ENCODE measurements at regions not wholly inside any gene's neighbourhood (a gene's known extent, or its start where the extent isn't known, plus 50 kb on each side); places are given as distances from the start of the nearest gene placed in this dataset.

- Mint-ChIP-seq H3K4me3 (no peak overlapping the region), H3K36me3 (ENCODE audit: low read depth) (no peaks in the 10 kb centered on the region), H3K4me1 (no peaks in the 10 kb centered on the region), H3K27ac (no peak overlapping the region), H3K9me3 (no peaks in the 10 kb centered on the region), H3K27me3 (no peaks in the 10 kb centered on the region)
- no peak for DNase-seq
- intact Hi-C loops (cut with micrococcal nuclease): no loop called here
Observed at GRCh38 chr10:106520698-106521097, 643.8 kb downstream of the SORCS1 start.

- intact Hi-C loops (cut with micrococcal nuclease): no loop called here
- no peak for DNase-seq
- H3K36me3 Mint-ChIP-seq (ENCODE audit: low read depth): no peaks in the 10 kb centered on the region
- no peaks in the 10 kb centered on the region for H3K9me3 Mint-ChIP-seq
- H3K4me1 Mint-ChIP-seq: no peaks in the 10 kb centered on the region
- H3K27ac Mint-ChIP-seq: no peak overlapping the region
- H3K4me3 Mint-ChIP-seq: no peak overlapping the region
- H3K27me3 Mint-ChIP-seq: no peaks in the 10 kb centered on the region
Observed at GRCh38 chr10:106519376-106520030, 645.0 kb downstream of the SORCS1 start.

- no peaks in the 10 kb centered on the region for H3K27me3 Mint-ChIP-seq
- no peak for DNase-seq
- no peaks in the 10 kb centered on the region for H3K4me1 Mint-ChIP-seq
- H3K4me3 Mint-ChIP-seq: no peak overlapping the region
- intact Hi-C loops (cut with micrococcal nuclease): no loop called here
- no peak overlapping the region for H3K27ac Mint-ChIP-seq
- no peaks in the 10 kb centered on the region for H3K36me3 Mint-ChIP-seq (ENCODE audit: low read depth)
- H3K9me3 Mint-ChIP-seq: no peaks in the 10 kb centered on the region
Observed at GRCh38 chr10:106515206-106515790, 649.2 kb downstream of the SORCS1 start.

GRCh38 chr10:106513352-106513771, 651.1 kb downstream of the SORCS1 start:
- DNase-seq: no peak
- Mint-ChIP-seq H3K27me3 (no peaks in the 10 kb centered on the region), H3K9me3 (no peaks in the 10 kb centered on the region), H3K36me3 (ENCODE audit: low read depth) (no peaks in the 10 kb centered on the region), H3K4me1 (no peaks in the 10 kb centered on the region), H3K27ac (no peak overlapping the region), H3K4me3 (no peak overlapping the region)
- intact Hi-C loops (cut with micrococcal nuclease): no loop called here

GRCh38 chr10:106511917-106512316, 652.6 kb downstream of the SORCS1 start:
- no peaks in the 10 kb centered on the region for H3K36me3 Mint-ChIP-seq (ENCODE audit: low read depth)
- H3K4me3 Mint-ChIP-seq: no peak overlapping the region
- intact Hi-C loops (cut with micrococcal nuclease): no loop called here
- H3K9me3 Mint-ChIP-seq: no peaks in the 10 kb centered on the region
- no peak for DNase-seq
- H3K27me3 Mint-ChIP-seq: no peaks in the 10 kb centered on the region
- H3K27ac Mint-ChIP-seq: no peak overlapping the region
- H3K4me1 Mint-ChIP-seq: no peaks in the 10 kb centered on the region

- H3K27me3 Mint-ChIP-seq: no peaks in the 10 kb centered on the region
- intact Hi-C loops (cut with micrococcal nuclease): no loop called here
- H3K4me3 Mint-ChIP-seq: no peak overlapping the region
- no peaks in the 10 kb centered on the region for H3K36me3 Mint-ChIP-seq (ENCODE audit: low read depth)
- H3K27ac Mint-ChIP-seq: no peak overlapping the region
- DNase-seq: no peak
- no peaks in the 10 kb centered on the region for H3K9me3 Mint-ChIP-seq
- no peaks in the 10 kb centered on the region for H3K4me1 Mint-ChIP-seq
Observed at GRCh38 chr10:106508950-106509349, 655.6 kb downstream of the SORCS1 start.

- no peaks in the 10 kb centered on the region for H3K4me1 Mint-ChIP-seq
- intact Hi-C loops (cut with micrococcal nuclease): no loop called here
- H3K27ac Mint-ChIP-seq: no peak overlapping the region
- DNase-seq: no peak
- H3K4me3 Mint-ChIP-seq: no peak overlapping the region
- H3K36me3 Mint-ChIP-seq (ENCODE audit: low read depth): no peaks in the 10 kb centered on the region
- no peaks in the 10 kb centered on the region for H3K27me3 Mint-ChIP-seq
- no peaks in the 10 kb centered on the region for H3K9me3 Mint-ChIP-seq
Observed at GRCh38 chr10:106506526-106507283, 657.8 kb downstream of the SORCS1 start.

GRCh38 chr10:106504536-106504935, 660.0 kb downstream of the SORCS1 start:
- Mint-ChIP-seq H3K27me3 (no peaks in the 10 kb centered on the region), H3K4me3 (no peak overlapping the region), H3K9me3 (no peaks in the 10 kb centered on the region), H3K36me3 (ENCODE audit: low read depth) (no peaks in the 10 kb centered on the region), H3K27ac (no peak overlapping the region), H3K4me1 (no peaks in the 10 kb centered on the region)
- intact Hi-C loops (cut with micrococcal nuclease): no loop called here
- DNase-seq: no peak

- Mint-ChIP-seq H3K4me1 (no peaks in the 10 kb centered on the region), H3K9me3 (no peaks in the 10 kb centered on the region), H3K27me3 (no peaks in the 10 kb centered on the region), H3K36me3 (ENCODE audit: low read depth) (no peaks in the 10 kb centered on the region), H3K4me3 (no peak overlapping the region), H3K27ac (no peak overlapping the region)
- intact Hi-C loops (cut with micrococcal nuclease): no loop called here
- no peak for DNase-seq
Observed at GRCh38 chr10:106502641-106503040, 661.9 kb downstream of the SORCS1 start.

GRCh38 chr10:106500925-106501525, 663.5 kb downstream of the SORCS1 start:
- no peak for DNase-seq
- Mint-ChIP-seq H3K27me3 (no peaks in the 10 kb centered on the region), H3K9me3 (no peaks in the 10 kb centered on the region), H3K36me3 (ENCODE audit: low read depth) (no peaks in the 10 kb centered on the region), H3K27ac (no peak overlapping the region), H3K4me1 (no peaks in the 10 kb centered on the region), H3K4me3 (no peak overlapping the region)
- intact Hi-C loops (cut with micrococcal nuclease): no loop called here

GRCh38 chr10:106500041-106500924, 664.2 kb downstream of the SORCS1 start:
- intact Hi-C loops (cut with micrococcal nuclease): no loop called here

GRCh38 chr10:106499448-106499847, 665.1 kb downstream of the SORCS1 start:
- H3K4me1 Mint-ChIP-seq: no peaks in the 10 kb centered on the region

More at GRCh38 chr10:106500041-106500924, 664.2 kb downstream of the SORCS1 start:
- Mint-ChIP-seq H3K4me1 (no peaks in the 10 kb centered on the region), H3K9me3 (no peaks in the 10 kb centered on the region), H3K4me3 (no peak overlapping the region), H3K27me3 (no peaks in the 10 kb centered on the region), H3K27ac (no peak overlapping the region), H3K36me3 (ENCODE audit: low read depth) (no peaks in the 10 kb centered on the region)
- no peak for DNase-seq

GRCh38 chr10:106498675-106499074, 665.8 kb downstream of the SORCS1 start:
- Mint-ChIP-seq H3K27ac (no peak overlapping the region), H3K27me3 (no peaks in the 10 kb centered on the region), H3K36me3 (ENCODE audit: low read depth) (no peaks in the 10 kb centered on the region), H3K4me1 (no peaks in the 10 kb centered on the region), H3K4me3 (no peak overlapping the region), H3K9me3 (no peaks in the 10 kb centered on the region)
- intact Hi-C loops (cut with micrococcal nuclease): no loop called here
- DNase-seq: no peak

More at GRCh38 chr10:106499448-106499847, 665.1 kb downstream of the SORCS1 start:
- H3K27ac Mint-ChIP-seq: no peak overlapping the region
- DNase-seq: no peak
- intact Hi-C loops (cut with micrococcal nuclease): no loop called here
- H3K4me3 Mint-ChIP-seq: no peak overlapping the region
- H3K9me3 Mint-ChIP-seq: no peaks in the 10 kb centered on the region
- no peaks in the 10 kb centered on the region for H3K27me3 Mint-ChIP-seq
- no peaks in the 10 kb centered on the region for H3K36me3 Mint-ChIP-seq (ENCODE audit: low read depth)
